HAP-1 (cell line): ENCODE measurements at regions not wholly inside any gene's neighbourhood (a gene's known extent, or its start where the extent isn't known, plus 50 kb on each side); places are given as distances from the start of the nearest gene placed in this dataset.
A peak's percentile ranks its signal among the peaks of the same experiment; 100 is the strongest.

Experiments used
- DNase-seq, 2 experiments: peaks; one replicate each; pipeline ENCODE4 v3.0.0-alpha.2; 2016 to 2020; ENCODE audit warnings: low spot score in 2 of 2
- H3K27me3 ChIP-seq: fragments of 250-450 bp; sonication (Bioruptor Pico); 2 replicates; pipeline ENCODE4 v1.5.1; 2020; ENCODE audit warnings: low read depth, mild to moderate bottlenecking, moderate library complexity
- H3K36me3 ChIP-seq: fragments of 250-450 bp; sonication (Bioruptor Pico); replicated peaks from 2 replicates; pipeline ENCODE4 v1.5.1; 2020; ENCODE audit warnings: mild to moderate bottlenecking
- H3K4me1 ChIP-seq: fragments of 250-450 bp; sonication (Bioruptor Pico); 2 replicates; pipeline ENCODE4 v1.5.1; 2020; ENCODE audit warnings: mild to moderate bottlenecking
- H3K4me3 ChIP-seq: fragments of 250-450 bp; sonication (Bioruptor Pico); 2 replicates; pipeline ENCODE4 v1.5.1; 2020; ENCODE audit warnings: mild to moderate bottlenecking, moderate library complexity
- H3K9me3 ChIP-seq: fragments of 250-450 bp; sonication (Bioruptor Pico); 2 replicates; pipeline ENCODE4 v1.5.1; 2020; ENCODE audit warnings: mild to moderate bottlenecking, moderate library complexity
- in situ Hi-C: fragments of 300-500 bp; cut with MboI; formaldehyde crosslinking; loops from 3 replicates; pipeline ENCODE4 v1.14.3; 2020; ENCODE audit warnings: low sequenced_read_pairs, inconsistent platforms, mixed read lengths

GRCh38 chr6:134468633-134469032 is 150.7 kb upstream of the SGK1 start:
- H3K4me1 ChIP-seq = no peaks in the 10 kb centered on the region; the same call in 1 of the 2 replicates
- H3K36me3 ChIP-seq = no peaks in the 10 kb centered on the region
- H3K9me3 ChIP-seq = no peaks in the 10 kb centered on the region
- no peak overlapping the region for H3K4me3 ChIP-seq
- DNase-seq = no peak
- no peaks in the 10 kb centered on the region for H3K27me3 ChIP-seq
- in situ Hi-C loops = no loop called here

- H3K4me1 ChIP-seq = no peaks in the 10 kb centered on the region; the same call in 1 of the 2 replicates
- in situ Hi-C loops = no loop called here
- DNase-seq = no peak
These were observed 149.7 kb upstream of the SGK1 start for GRCh38 chr6:134467620-134468019.

DNA sequence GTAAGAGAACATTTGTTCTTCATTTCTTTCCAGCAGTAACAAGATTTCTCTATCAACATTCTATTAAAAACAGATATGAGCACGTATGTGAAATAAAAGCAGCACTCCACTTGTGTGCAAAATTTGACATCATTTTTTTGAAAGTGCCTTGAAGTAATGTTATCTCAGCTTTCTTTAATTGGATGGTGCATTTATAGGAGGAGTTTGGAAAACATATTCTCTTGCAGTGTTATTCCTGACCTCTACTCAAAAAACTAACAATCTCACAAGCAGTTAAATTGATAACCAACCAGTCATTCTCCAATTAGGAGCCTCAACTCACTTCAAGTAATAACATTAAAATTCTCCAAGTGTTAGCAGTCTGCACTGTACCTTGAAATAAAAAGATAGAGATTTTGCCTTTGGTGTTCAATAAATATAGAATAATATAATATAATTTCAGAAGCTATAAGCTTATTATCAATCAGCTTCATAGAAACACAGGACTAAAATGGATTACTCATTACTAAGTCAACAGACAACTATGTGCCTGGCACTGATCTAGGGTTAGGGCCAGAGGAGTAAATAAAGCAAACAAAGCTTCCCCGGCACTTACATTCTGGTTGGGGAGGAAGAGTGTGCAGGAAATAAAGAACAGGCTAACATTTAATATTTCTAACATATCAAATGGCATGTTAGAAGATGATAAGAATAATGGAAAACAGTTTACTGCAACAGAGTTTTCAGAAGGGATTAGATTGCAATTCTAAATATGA is 149.0 kb upstream of the SGK1 start:
- no peak for DNase-seq
- in situ Hi-C loops = no loop called here
- Histone ChIP-seq H3K9me3 (no peaks in the 10 kb centered on the region), H3K36me3 (no peaks in the 10 kb centered on the region), H3K27me3 (no peaks in the 10 kb centered on the region), H3K4me3 (no peak overlapping the region), H3K4me1 (no peaks in the 10 kb centered on the region; the same call in 1 of the 2 replicates)

More at GRCh38 chr6:134467620-134468019, 149.7 kb upstream of the SGK1 start:
- Histone ChIP-seq H3K4me3 (no peak overlapping the region), H3K9me3 (no peaks in the 10 kb centered on the region), H3K36me3 (no peaks in the 10 kb centered on the region), H3K27me3 (no peaks in the 10 kb centered on the region)

DNA sequence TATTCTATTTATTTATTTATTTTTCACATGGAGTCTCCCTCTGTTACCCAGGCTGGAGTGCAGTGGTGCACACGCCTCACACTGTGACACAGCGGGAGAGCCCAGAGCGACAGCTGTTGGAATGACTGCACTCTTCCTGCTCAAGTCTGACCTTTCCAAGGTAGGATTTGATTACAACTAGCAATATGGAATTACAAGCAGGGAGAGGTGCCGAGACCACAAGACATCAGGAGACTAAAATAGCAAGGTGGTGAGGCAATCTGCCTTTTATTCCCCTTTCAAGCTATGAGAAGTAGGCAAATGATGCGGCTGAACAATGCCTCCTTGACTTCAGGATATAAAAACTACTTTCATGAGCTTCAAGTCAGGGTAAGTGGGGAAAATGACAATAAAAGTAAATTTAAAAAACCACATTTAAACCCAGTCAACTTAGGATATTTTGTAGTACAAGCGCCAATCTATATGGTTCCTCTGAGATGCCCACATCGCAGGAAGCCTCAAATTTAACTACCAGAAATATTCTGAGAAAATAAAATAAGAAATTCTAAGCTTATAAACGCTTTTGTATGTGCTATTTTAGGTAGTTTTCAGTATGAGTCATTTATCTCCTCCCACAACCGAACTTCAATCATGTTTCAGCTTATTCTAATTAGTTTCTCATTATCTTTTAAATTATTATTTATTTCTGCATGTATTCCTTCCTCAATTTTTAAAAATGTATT is 146.9 kb upstream of the SGK1 start:
- no peaks in the 10 kb centered on the region for H3K36me3 ChIP-seq
- H3K27me3 ChIP-seq = no peaks in the 10 kb centered on the region
- no peak for DNase-seq
- no peaks in the 10 kb centered on the region; the same call in 1 of the 2 replicates for H3K4me1 ChIP-seq
- no peak overlapping the region for H3K4me3 ChIP-seq
- no peaks in the 10 kb centered on the region for H3K9me3 ChIP-seq
- in situ Hi-C loops = no loop called here

GRCh38 chr6:134458857-134459657 is 141.1 kb upstream of the SGK1 start:
- Histone ChIP-seq H3K36me3 (no peaks in the 10 kb centered on the region), H3K27me3 (no peaks in the 10 kb centered on the region), H3K4me1 (peaks cover 6% of the 10 kb centered on the region), H3K9me3 (no peaks in the 10 kb centered on the region), H3K4me3 (no peak overlapping the region)
- no peak for DNase-seq
- in situ Hi-C loops = no loop called here

- peaks cover 9% of the 10 kb centered on the region for H3K4me1 ChIP-seq
- no peak for DNase-seq
- in situ Hi-C loops = no loop called here
- no peak overlapping the region for H3K4me3 ChIP-seq
- H3K27me3 ChIP-seq = no peaks in the 10 kb centered on the region
- no peaks in the 10 kb centered on the region for H3K9me3 ChIP-seq
- no peaks in the 10 kb centered on the region for H3K36me3 ChIP-seq
These were observed 140.0 kb upstream of the SGK1 start for GRCh38 chr6:134457941-134458340.

DNA sequence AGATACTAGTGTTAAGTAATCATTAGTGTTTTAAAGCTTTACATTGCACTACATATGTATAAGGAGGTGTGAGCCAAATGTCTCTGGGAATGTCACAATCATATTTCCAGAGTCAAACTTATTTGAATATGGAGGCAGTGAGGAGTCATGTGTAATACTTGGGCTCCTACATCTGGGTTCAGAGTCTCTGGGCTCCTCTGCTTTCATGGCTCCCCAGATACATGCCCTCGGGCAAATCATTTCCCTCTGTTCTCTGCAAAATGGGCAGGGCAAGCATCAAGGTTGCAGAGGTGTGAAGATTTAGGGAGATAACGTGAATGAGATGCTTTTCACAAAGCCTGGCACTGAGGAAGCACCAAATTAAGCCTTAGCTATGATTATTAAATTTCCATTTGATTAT is 138.3 kb upstream of the SGK1 start:
- in situ Hi-C loops = no loop called here
- H3K27me3 ChIP-seq = no peaks in the 10 kb centered on the region
- no peak overlapping the region for H3K4me3 ChIP-seq
- no peaks in the 10 kb centered on the region for H3K9me3 ChIP-seq
- no peaks in the 10 kb centered on the region for H3K36me3 ChIP-seq
- H3K4me1 ChIP-seq = peaks cover 9% of the 10 kb centered on the region
- DNase-seq = no peak

DNA sequence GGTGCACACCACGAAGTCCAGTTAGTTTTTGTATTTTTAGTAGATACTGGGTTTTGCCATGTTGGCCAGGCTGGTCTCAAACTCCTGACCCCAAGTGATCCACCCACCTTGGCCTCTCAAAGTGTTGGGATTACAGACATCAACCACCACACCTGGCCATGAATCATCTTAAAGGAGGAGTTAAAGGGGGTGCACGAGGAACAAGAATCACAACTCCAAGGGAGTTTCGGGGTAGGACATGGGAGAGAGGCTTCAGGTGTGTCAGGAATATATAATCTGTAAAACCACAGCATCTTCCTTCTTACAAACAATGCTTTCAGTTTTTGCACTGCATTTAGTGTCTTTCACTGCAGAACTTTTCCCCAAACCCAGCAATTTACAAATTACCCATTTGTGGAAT is 137.4 kb upstream of the SGK1 start:
- Histone ChIP-seq H3K9me3 (no peaks in the 10 kb centered on the region), H3K36me3 (no peaks in the 10 kb centered on the region), H3K4me3 (no peak overlapping the region), H3K4me1 (peaks cover 9% of the 10 kb centered on the region), H3K27me3 (no peaks in the 10 kb centered on the region)
- in situ Hi-C loops = no loop called here
- DNase-seq = no peak

GRCh38 chr6:134454794-134455193 is 136.9 kb upstream of the SGK1 start:
- in situ Hi-C loops = no loop called here
- DNase-seq = peak in 1 of 2 experiments; percentile 44
- H3K36me3 ChIP-seq = no peaks in the 10 kb centered on the region
- no peaks in the 10 kb centered on the region for H3K27me3 ChIP-seq
- no peak overlapping the region for H3K4me3 ChIP-seq
- H3K9me3 ChIP-seq = no peaks in the 10 kb centered on the region
- H3K4me1 ChIP-seq = peaks cover 9% of the 10 kb centered on the region

GRCh38 chr6:134453792-134454510 is 136.0 kb upstream of the SGK1 start:
- no peak for DNase-seq
- no peaks in the 10 kb centered on the region for H3K27me3 ChIP-seq
- H3K4me1 ChIP-seq = peaks cover 9% of the 10 kb centered on the region
- no peaks in the 10 kb centered on the region for H3K9me3 ChIP-seq
- H3K4me3 ChIP-seq = no peak overlapping the region
- in situ Hi-C loops = no loop called here
- H3K36me3 ChIP-seq = no peaks in the 10 kb centered on the region

DNA sequence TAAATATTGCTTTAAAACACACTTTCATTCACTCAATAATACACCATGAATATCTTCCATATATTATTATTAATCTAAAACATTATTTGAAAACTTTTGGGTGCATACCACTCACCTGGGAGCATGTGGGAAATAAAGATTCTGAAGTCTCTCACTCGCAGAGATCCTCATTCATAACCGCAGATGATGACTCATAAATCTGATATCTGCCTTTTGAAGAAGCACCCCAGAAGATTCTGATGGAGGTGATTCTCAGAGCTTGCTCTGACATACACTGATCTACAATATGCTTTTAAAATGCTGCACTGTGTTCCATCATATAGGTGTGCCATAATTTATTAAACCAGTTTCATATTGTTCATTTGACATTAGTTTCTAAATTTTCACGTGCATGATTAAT is 135.0 kb upstream of the SGK1 start:
- no peak for DNase-seq
- H3K4me3 ChIP-seq = no peak overlapping the region
- peaks cover 9% of the 10 kb centered on the region for H3K4me1 ChIP-seq
- in situ Hi-C loops = no loop called here
- no peaks in the 10 kb centered on the region for H3K9me3 ChIP-seq
- no peaks in the 10 kb centered on the region for H3K27me3 ChIP-seq
- no peaks in the 10 kb centered on the region for H3K36me3 ChIP-seq

GRCh38 chr6:134451529-134451928 is 133.6 kb upstream of the SGK1 start:
- Histone ChIP-seq H3K4me3 (no peak overlapping the region), H3K36me3 (no peaks in the 10 kb centered on the region), H3K9me3 (no peaks in the 10 kb centered on the region), H3K27me3 (no peaks in the 10 kb centered on the region), H3K4me1 (peaks cover 9% of the 10 kb centered on the region)
- DNase-seq = no peak
- in situ Hi-C loops = no loop called here

DNA sequence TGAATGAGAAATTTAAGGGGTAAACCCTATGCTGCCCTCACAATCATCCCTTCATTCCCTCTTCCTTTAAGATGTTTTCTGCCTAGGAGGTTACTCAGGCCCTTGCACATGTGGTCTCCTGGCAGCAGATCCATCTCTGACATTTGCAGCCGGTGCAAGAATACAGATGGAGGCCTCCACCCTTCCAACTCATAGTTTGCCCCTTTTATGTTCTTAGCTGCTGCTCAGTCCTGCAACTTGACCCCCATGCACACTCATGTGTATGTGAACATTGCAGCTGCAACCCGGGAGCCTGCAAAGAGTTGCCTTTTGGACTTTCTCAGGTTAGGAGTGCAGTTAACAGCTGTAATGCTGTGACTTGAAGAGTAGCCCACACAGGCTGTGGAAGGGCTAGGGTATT is 131.9 kb upstream of the SGK1 start:
- Histone ChIP-seq H3K9me3 (no peaks in the 10 kb centered on the region), H3K4me3 (no peak overlapping the region), H3K36me3 (no peaks in the 10 kb centered on the region), H3K27me3 (no peaks in the 10 kb centered on the region), H3K4me1 (peaks cover 9% of the 10 kb centered on the region)
- in situ Hi-C loops = no loop called here
- DNase-seq = no peak
